ENCODE measurements at regions not wholly inside any gene's neighbourhood (a gene's known extent, or its start where the extent isn't known, plus 50 kb on each side); places are given as distances from the start of the nearest gene placed in this dataset.

DNA sequence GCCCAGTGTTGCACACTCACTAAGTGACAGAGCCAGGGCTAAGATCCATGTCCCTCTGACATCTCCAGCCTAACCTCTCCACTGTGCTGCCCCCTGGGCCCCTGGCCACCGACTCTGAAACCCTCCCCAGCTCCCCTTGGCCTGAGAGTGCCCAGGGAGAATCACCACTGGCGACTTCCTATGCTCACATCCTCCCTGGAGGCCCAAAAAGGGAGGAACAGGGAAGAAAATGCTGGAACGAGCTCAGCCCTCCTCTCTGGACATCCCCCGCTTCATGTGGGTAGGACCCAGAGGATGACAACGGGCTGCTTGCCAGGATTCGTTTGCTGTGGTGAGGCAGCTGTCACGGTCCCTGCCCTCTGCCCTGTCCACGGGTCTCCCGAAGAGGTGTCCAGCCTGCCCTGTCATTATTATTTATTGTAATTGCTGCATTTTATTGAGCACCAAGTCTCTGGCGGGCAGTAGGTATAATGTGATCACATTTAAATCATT lies 153.5 kb upstream of the RPL38 start:
- WGBS, 3 donors, result 18 to 28% (median 20%) methylated on average over 10 of the region's 10 CpGs
- Histone ChIP-seq H3K27me3 (ENCODE audit: insufficient read depth in 3 of 3, low read length in 2 of 3) (peaks cover 0 to 47% (median 8%) of the 10 kb centered on the region in 3 donors), H3K4me1 (no peaks in the 10 kb centered on the region), H3K27ac (no peak overlapping the region), H3K4me3 (no peak overlapping the region), H3K36me3 (ENCODE audit: insufficient read depth in 1 of 2, low read depth in 1 of 2) (no peaks in the 10 kb centered on the region), H3K9me3 (no peaks in the 10 kb centered on the region)
- TF ChIP-seq, protein P1, sequence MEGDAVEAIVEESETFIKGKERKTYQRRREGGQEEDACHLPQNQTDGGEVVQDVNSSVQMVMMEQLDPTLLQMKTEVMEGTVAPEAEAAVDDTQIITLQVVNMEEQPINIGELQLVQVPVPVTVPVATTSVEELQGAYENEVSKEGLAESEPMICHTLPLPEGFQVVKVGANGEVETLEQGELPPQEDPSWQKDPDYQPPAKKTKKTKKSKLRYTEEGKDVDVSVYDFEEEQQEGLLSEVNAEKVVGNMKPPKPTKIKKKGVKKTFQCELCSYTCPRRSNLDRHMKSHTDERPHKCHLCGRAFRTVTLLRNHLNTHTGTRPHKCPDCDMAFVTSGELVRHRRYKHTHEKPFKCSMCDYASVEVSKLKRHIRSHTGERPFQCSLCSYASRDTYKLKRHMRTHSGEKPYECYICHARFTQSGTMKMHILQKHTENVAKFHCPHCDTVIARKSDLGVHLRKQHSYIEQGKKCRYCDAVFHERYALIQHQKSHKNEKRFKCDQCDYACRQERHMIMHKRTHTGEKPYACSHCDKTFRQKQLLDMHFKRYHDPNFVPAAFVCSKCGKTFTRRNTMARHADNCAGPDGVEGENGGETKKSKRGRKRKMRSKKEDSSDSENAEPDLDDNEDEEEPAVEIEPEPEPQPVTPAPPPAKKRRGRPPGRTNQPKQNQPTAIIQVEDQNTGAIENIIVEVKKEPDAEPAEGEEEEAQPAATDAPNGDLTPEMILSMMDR (IDR thresholded peaks at IDR 0.05), result no peak
- intact Hi-C loops (cut with DNase I), result no loop called here
- DNase-seq (no peak), ATAC-seq (no peak)

DNA sequence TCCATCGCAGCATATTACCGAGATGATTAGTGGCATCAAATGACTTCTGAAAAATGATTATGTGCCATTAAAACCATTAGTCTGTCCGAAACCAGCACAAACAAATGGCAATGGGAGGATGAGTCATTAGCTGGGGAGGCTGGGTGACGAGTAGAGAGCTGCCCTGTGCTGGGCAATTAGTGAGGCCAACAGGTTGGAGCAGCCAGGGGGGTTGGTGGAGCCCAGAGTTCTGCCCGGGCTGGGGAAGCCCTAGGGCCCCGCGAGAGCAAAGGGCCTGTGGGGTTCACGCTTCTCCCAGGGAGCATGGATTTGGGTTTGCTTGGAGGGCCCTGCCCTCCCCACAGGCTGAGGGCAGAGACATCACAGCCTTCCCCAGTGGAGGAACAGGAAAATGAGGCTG lies 152.1 kb upstream of the RPL38 start:
- intact Hi-C loops (cut with DNase I), result no loop called here
- no peaks in the 10 kb centered on the region for H3K9me3 ChIP-seq
- TF ChIP-seq, protein P1 (IDR thresholded peaks at IDR 0.05), result no peak
- H3K36me3 ChIP-seq (ENCODE audit: insufficient read depth in 1 of 2, low read depth in 1 of 2), result no peaks in the 10 kb centered on the region
- no peak overlapping the region for H3K27ac ChIP-seq
- peaks cover 0 to 54% (median 13%) of the 10 kb centered on the region in 3 donors for H3K27me3 ChIP-seq (ENCODE audit: insufficient read depth in 3 of 3, low read length in 2 of 3)
- WGBS, 3 donors, result 74 to 83% (median 82%) methylated on average over 8 of the region's 8 CpGs
- ATAC-seq (no peak), DNase-seq (no peak)
- H3K4me3 ChIP-seq, result no peak overlapping the region
- no peaks in the 10 kb centered on the region for H3K4me1 ChIP-seq

DNA sequence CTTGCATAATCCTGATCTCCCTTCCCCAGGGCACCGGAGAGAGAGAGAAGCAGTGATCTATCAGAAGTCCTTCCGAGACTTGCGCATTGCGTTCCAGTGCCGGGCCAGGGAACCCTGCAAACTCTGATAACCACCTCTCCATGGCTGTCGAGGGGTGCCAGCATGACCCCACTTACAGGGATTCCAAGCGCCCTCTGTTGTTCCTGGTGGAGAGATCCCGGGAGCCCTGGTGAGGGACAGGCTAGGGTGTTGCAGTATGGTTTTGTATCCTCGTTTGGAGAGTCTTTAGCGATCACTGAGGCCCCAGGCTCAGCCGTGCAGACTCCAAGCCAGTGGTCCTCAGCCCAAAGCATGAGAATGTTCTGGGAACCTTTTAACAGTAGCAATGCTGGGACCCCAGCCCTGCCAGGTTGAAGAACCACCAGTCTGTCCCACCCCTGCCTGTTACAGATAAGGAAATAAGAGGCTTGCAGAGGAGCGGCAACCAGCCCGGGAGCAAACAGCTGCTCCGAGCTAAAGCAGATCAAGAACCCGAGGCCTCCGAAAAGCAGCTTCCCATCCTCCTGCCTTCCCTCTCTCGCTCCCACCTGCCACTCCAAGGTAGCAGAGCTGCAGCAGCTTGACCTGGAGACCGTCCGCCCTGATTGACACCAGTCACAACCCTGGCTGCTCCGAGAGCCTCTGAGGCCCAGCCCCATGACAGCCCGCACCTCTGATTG lies 150.3 kb upstream of the RPL38 start:
- Histone ChIP-seq H3K27ac (no peak overlapping the region), H3K9me3 (no peaks in the 10 kb centered on the region), H3K4me1 (no peaks in the 10 kb centered on the region), H3K4me3 (no peak overlapping the region), H3K36me3 (ENCODE audit: insufficient read depth in 1 of 2, low read depth in 1 of 2) (no peaks in the 10 kb centered on the region), H3K27me3 (ENCODE audit: insufficient read depth in 3 of 3, low read length in 2 of 3) (peaks cover 0 to 54% (median 11%) of the 10 kb centered on the region in 3 donors)
- WGBS, 3 donors, result 57 to 61% (median 59%) methylated on average over 21 of the region's 21 CpGs
- ATAC-seq (no peak), DNase-seq (no peak)
- TF ChIP-seq, protein P1 (IDR thresholded peaks at IDR 0.05), result no peak
- intact Hi-C loops (cut with DNase I), result no loop called here

DNA sequence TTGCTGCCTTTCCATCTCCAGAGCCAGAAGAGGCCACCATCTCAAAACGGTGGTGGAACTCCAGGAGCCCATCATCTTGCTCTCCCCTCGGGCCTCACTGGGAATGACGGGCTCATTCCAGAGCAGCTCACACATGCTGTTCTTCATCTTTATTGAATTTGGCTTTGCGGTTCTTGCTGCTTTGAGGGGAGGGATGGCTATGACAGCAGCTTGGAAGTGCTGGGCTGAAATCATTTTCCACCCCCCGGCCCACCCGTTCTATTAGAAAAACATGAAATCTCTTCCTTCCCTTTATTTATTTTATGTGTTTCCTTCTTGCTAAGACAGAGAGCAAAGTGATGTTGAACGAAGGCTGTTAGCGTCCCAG lies 149.8 kb upstream of the RPL38 start:
- WGBS, 3 donors, result 70 to 76% (median 73%) methylated on average over 8 of the region's 8 CpGs
- Histone ChIP-seq H3K4me1 (no peaks in the 10 kb centered on the region), H3K4me3 (no peak overlapping the region), H3K27ac (no peak overlapping the region), H3K27me3 (ENCODE audit: insufficient read depth in 3 of 3, low read length in 2 of 3) (peaks cover 0 to 49% (median 9%) of the 10 kb centered on the region in 3 donors), H3K36me3 (ENCODE audit: insufficient read depth in 1 of 2, low read depth in 1 of 2) (no peaks in the 10 kb centered on the region), H3K9me3 (no peaks in the 10 kb centered on the region)
- DNase-seq (no peak), ATAC-seq (no peak)
- TF ChIP-seq, protein P1 (IDR thresholded peaks at IDR 0.05), result no peak
- intact Hi-C loops (cut with DNase I), result no loop called here

DNA sequence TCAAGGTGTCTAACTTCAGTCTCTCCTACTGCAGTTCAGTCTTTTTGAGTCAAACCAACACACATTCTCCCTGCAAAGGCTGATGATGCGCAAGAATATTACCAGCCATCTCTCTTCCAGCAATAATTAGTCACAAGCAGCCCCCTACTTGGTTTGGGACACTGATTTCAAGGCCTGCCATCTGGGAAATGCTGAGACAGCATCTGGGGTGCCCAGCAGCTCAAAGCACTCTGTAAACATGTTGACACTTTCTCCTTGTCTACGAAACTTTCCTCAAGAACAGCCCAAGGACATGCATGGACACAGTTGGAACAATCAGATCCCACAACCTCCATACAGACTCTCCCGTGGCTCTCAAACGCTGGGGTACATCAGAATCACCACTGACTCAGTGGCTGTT lies 149.2 kb upstream of the RPL38 start:
- no peak for DNase-seq
- TF ChIP-seq, protein P1 (IDR thresholded peaks at IDR 0.05), result no peak
- WGBS, 3 donors, result 79 to 83% (median 81%) methylated on average over 4 of the region's 4 CpGs
- no peaks in the 10 kb centered on the region for H3K36me3 ChIP-seq (ENCODE audit: insufficient read depth in 1 of 2, low read depth in 1 of 2)
- peaks cover 0 to 43% (median 9%) of the 10 kb centered on the region in 3 donors for H3K27me3 ChIP-seq (ENCODE audit: insufficient read depth in 3 of 3, low read length in 2 of 3)
- no peaks in the 10 kb centered on the region for H3K4me1 ChIP-seq
- no peak overlapping the region for H3K4me3 ChIP-seq
- intact Hi-C loops (cut with DNase I), result no loop called here
- no peak for ATAC-seq
- no peaks in the 10 kb centered on the region for H3K9me3 ChIP-seq
- no peak overlapping the region for H3K27ac ChIP-seq

All from psoas muscle (tissue), 7 donors.